ENCODE measurements at regions not wholly inside any gene's neighbourhood (a gene's known extent, or its start where the extent isn't known, plus 50 kb on each side); places are given as distances from the start of the nearest gene placed in this dataset.

DNA sequence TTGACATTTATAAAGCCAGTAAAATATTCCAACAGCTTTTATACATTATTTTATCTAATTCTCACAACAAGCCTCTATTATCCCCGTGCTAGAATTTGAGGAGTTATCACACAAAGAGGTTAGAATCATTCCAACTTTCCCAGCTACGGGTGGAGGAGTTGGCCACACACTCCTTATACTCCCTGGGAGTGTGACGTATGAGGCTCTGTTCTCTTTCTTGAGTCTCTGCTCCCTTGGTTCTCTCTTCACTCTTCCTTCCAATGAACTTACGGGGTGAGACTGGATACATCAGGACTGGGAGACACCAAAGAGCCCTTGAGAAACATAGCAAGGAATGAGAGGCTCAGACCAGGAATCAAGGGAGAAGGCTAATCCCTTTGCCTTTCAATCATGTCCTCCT is 185.6 kb upstream of the TAB2 start:
- TF ChIP-seq POLR2A (IDR thresholded peaks at IDR 0.05), result no peak
- TF ChIP-seq CTCF (IDR thresholded peaks at IDR 0.05), result no peak
